ENCODE measurements at regions not wholly inside any gene's neighbourhood (a gene's known extent, or its start where the extent isn't known, plus 50 kb on each side); places are given as distances from the start of the nearest gene placed in this dataset.

GRCh38 chr17:17423656-17424055, 53.1 kb upstream of the MED9 start:
- DNase-seq = no peak
- no peaks in the 10 kb centered on the region for H3K4me1 ChIP-seq (ENCODE audit: control insufficient read depth, insufficient read depth, low read length, poor library complexity, severe bottlenecking)
- H3K27ac ChIP-seq (ENCODE audit: insufficient read depth, low read length, poor library complexity, severe bottlenecking) = no peak overlapping the region
- H3K4me3 ChIP-seq (ENCODE audit: insufficient read depth, low read depth, low read length, poor library complexity, severe bottlenecking) = no peak overlapping the region
- no peaks in the 10 kb centered on the region for H3K36me3 ChIP-seq (ENCODE audit: control insufficient read depth, insufficient read depth, low read length)
- no peaks in the 10 kb centered on the region for H3K9me3 ChIP-seq (ENCODE audit: control insufficient read depth, low read length)
- no peaks in the 10 kb centered on the region for H3K27me3 ChIP-seq (replicated peaks; ENCODE audit: control insufficient read depth, insufficient read depth, low read length, poor library complexity, severe bottlenecking)

GRCh38 chr17:17424552-17424951, 52.2 kb upstream of the MED9 start:
- Histone ChIP-seq H3K9me3 (ENCODE audit: control insufficient read depth, low read length) (no peaks in the 10 kb centered on the region), H3K27me3 (replicated peaks; ENCODE audit: control insufficient read depth, insufficient read depth, low read length, poor library complexity, severe bottlenecking) (no peaks in the 10 kb centered on the region), H3K4me1 (ENCODE audit: control insufficient read depth, insufficient read depth, low read length, poor library complexity, severe bottlenecking) (no peaks in the 10 kb centered on the region), H3K36me3 (ENCODE audit: control insufficient read depth, insufficient read depth, low read length) (no peaks in the 10 kb centered on the region), H3K4me3 (ENCODE audit: insufficient read depth, low read depth, low read length, poor library complexity, severe bottlenecking) (no peak overlapping the region), H3K27ac (ENCODE audit: insufficient read depth, low read length, poor library complexity, severe bottlenecking) (no peak overlapping the region)
- DNase-seq = no peak

DNA sequence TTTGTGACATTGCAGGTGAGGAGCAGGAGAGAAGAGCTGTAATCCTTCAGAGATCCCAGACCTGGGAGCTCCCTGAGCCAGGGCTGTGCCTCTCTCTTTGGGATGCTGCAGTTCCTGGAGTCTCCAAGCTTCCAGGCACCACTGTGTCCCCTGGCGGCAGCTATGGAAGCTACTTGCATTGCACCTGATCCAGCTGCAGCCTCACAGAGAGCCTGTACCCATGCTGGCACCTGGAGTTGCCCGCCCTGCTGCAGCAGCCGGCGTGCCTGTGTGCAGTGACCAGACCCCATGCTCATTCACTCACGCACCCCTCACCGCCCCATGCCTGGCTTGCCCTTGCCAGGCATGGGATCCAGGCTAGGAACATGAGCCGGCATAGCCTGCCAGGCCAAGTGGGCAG, 51.8 kb upstream of the MED9 start:
- Histone ChIP-seq H3K9me3 (ENCODE audit: control insufficient read depth, low read length) (no peaks in the 10 kb centered on the region), H3K27me3 (replicated peaks; ENCODE audit: control insufficient read depth, insufficient read depth, low read length, poor library complexity, severe bottlenecking) (no peaks in the 10 kb centered on the region)

DNA sequence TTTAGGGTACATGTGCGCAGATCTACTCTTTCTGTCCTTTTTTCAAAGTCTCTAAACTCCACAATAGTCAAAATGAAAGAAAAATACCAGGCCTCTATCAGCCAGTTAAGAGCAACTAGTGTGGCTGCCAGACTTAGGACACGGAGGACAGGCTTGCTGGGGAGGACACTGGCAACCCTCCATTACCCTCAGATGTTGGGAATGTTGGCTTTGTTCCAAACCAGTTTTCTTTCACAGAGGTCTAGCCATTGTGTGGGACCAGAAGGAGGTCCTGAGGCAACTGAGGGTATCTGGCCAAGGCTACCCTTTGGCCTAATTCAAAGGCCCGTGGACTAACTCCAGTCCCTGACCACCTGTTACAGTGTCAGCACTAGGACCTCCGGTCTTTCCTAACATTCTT, 51.2 kb upstream of the MED9 start:
- H3K9me3 ChIP-seq (ENCODE audit: control insufficient read depth, low read length) = no peaks in the 10 kb centered on the region
- no peak overlapping the region for H3K4me3 ChIP-seq (ENCODE audit: insufficient read depth, low read depth, low read length, poor library complexity, severe bottlenecking)
- no peaks in the 10 kb centered on the region for H3K4me1 ChIP-seq (ENCODE audit: control insufficient read depth, insufficient read depth, low read length, poor library complexity, severe bottlenecking)
- no peaks in the 10 kb centered on the region for H3K27me3 ChIP-seq (replicated peaks; ENCODE audit: control insufficient read depth, insufficient read depth, low read length, poor library complexity, severe bottlenecking)
- H3K36me3 ChIP-seq (ENCODE audit: control insufficient read depth, insufficient read depth, low read length) = no peaks in the 10 kb centered on the region
- no peak overlapping the region for H3K27ac ChIP-seq (ENCODE audit: insufficient read depth, low read length, poor library complexity, severe bottlenecking)
- DNase-seq = no peak

More for the DNA sequence above, 51.8 kb upstream of the MED9 start:
- DNase-seq = no peak
- Histone ChIP-seq H3K4me1 (ENCODE audit: control insufficient read depth, insufficient read depth, low read length, poor library complexity, severe bottlenecking) (no peaks in the 10 kb centered on the region), H3K36me3 (ENCODE audit: control insufficient read depth, insufficient read depth, low read length) (no peaks in the 10 kb centered on the region), H3K4me3 (ENCODE audit: insufficient read depth, low read depth, low read length, poor library complexity, severe bottlenecking) (no peak overlapping the region), H3K27ac (ENCODE audit: insufficient read depth, low read length, poor library complexity, severe bottlenecking) (no peak overlapping the region)

GRCh38 chr17:17426184-17426583, 50.6 kb upstream of the MED9 start:
- Histone ChIP-seq H3K4me3 (ENCODE audit: insufficient read depth, low read depth, low read length, poor library complexity, severe bottlenecking) (no peak overlapping the region), H3K4me1 (ENCODE audit: control insufficient read depth, insufficient read depth, low read length, poor library complexity, severe bottlenecking) (no peaks in the 10 kb centered on the region), H3K27me3 (replicated peaks; ENCODE audit: control insufficient read depth, insufficient read depth, low read length, poor library complexity, severe bottlenecking) (no peaks in the 10 kb centered on the region), H3K36me3 (ENCODE audit: control insufficient read depth, insufficient read depth, low read length) (no peaks in the 10 kb centered on the region), H3K27ac (ENCODE audit: insufficient read depth, low read length, poor library complexity, severe bottlenecking) (no peak overlapping the region), H3K9me3 (ENCODE audit: control insufficient read depth, low read length) (no peaks in the 10 kb centered on the region)
- DNase-seq = no peak
